ENCODE measurements at regions not wholly inside any gene's neighbourhood (a gene's known extent, or its start where the extent isn't known, plus 50 kb on each side); places are given as distances from the start of the nearest gene placed in this dataset.

DNA sequence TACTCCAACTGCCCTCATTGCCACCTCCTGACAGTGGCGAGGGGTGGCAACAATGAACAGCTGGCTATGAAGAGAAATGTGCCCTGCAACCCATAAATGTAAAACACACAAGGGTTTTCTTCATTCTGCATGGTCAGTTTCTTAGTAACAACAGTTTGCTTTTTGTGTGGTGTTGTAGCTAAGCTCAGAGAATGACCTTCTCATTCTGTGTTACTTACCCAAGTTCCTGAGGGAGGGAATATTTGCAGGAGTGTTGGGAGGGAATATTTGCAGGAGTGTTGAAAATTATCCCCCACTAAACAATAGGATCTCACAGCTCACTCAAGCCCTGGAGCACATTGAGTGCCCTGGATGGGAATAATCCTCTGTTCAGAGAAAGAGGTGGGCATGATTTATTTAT lies 456.4 kb upstream of the CDH4 start:
- no peak for DNase-seq (ENCODE audit: low read depth)
- TF ChIP-seq, protein P1, sequence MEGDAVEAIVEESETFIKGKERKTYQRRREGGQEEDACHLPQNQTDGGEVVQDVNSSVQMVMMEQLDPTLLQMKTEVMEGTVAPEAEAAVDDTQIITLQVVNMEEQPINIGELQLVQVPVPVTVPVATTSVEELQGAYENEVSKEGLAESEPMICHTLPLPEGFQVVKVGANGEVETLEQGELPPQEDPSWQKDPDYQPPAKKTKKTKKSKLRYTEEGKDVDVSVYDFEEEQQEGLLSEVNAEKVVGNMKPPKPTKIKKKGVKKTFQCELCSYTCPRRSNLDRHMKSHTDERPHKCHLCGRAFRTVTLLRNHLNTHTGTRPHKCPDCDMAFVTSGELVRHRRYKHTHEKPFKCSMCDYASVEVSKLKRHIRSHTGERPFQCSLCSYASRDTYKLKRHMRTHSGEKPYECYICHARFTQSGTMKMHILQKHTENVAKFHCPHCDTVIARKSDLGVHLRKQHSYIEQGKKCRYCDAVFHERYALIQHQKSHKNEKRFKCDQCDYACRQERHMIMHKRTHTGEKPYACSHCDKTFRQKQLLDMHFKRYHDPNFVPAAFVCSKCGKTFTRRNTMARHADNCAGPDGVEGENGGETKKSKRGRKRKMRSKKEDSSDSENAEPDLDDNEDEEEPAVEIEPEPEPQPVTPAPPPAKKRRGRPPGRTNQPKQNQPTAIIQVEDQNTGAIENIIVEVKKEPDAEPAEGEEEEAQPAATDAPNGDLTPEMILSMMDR (conservative IDR thresholded peaks at IDR 0.05; ENCODE audit: low read length), result no peak
- H3K4me3 ChIP-seq (ENCODE audit: low read length), result no peak overlapping the region

DNA sequence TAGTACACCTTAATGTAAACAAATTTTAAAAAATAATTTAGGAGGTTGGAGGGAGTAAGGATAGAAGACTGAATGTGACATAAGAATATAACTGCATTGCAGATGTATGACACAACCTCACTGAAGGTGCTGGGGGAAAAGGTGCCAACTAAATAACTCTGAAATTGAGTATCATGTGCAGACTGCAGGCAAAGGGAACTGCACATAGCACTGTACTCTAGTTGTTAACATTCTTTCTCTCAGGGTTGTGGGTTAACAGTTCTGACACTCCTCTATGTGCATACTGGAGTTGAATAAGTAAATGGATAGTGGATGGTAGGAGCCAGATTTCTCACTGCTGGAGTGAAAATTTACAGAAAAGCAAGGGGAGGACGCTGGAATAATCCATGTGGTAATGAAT lies 451.9 kb upstream of the CDH4 start:
- H3K4me3 ChIP-seq (ENCODE audit: low read length), result no peak overlapping the region
- TF ChIP-seq, protein P1 (conservative IDR thresholded peaks at IDR 0.05; ENCODE audit: low read length), result no peak
- DNase-seq (ENCODE audit: low read depth), result no peak

DNA sequence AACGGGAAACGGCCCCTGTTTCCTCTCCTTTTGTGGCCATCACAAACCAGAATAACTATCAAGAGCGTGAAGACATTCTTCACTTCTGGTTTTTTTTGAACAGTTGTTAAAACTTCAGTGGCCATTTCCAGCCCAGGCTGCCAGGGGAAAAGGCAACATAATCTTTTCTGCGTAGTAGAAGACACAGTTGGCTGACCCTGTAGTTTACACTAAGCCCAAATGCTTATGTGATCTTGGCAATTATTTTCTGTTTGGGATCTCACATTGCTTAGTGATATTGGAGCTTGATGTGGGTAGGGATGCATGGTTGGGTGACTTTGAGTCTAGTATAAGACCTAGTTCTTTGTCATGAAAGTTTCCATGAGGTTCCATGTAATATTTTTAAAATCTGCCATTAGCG lies 449.4 kb upstream of the CDH4 start:
- no peak for DNase-seq (ENCODE audit: low read depth)
- TF ChIP-seq, protein P1 (conservative IDR thresholded peaks at IDR 0.05; ENCODE audit: low read length), result no peak
- H3K4me3 ChIP-seq (ENCODE audit: low read length), result no peak overlapping the region

DNA sequence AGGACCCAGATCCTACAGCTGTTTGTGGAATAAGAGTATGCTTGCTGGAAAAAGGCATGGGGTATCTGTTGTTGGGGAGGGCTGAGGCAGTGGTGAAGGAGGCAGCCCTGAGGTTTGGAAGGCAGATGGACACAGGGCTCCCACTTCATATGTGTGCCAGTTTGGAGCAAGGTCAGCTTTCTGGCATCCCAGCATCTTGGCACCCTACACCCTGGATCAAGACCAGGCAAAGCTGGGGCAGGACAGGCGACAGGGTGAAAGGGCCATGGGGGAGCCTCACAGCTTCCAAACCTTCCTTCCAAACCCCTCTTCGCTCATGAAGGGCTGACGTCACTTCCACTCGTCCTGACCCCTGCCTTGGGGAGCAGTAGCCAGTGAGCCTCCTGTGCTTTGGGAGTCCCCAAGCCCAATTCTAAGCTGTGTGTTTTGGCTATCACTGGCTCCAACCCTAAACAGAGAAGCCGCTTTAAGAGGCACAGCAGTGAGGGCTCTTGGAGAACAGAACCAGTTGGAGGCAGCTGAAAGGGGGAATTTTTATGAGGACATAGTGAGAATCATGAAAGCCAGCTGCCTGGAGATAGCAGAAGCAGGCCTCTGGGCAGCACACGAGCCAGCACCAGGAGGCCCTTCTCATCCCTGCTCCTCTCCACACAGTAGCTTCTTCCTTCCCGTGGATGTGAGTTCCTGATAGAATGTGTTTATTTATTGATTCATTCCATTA lies 448.6 kb upstream of the CDH4 start:
- no peak for DNase-seq (ENCODE audit: low read depth)
- H3K4me3 ChIP-seq (ENCODE audit: low read length), result no peak overlapping the region
- TF ChIP-seq, protein P1 (conservative IDR thresholded peaks at IDR 0.05; ENCODE audit: low read length), result no peak

DNA sequence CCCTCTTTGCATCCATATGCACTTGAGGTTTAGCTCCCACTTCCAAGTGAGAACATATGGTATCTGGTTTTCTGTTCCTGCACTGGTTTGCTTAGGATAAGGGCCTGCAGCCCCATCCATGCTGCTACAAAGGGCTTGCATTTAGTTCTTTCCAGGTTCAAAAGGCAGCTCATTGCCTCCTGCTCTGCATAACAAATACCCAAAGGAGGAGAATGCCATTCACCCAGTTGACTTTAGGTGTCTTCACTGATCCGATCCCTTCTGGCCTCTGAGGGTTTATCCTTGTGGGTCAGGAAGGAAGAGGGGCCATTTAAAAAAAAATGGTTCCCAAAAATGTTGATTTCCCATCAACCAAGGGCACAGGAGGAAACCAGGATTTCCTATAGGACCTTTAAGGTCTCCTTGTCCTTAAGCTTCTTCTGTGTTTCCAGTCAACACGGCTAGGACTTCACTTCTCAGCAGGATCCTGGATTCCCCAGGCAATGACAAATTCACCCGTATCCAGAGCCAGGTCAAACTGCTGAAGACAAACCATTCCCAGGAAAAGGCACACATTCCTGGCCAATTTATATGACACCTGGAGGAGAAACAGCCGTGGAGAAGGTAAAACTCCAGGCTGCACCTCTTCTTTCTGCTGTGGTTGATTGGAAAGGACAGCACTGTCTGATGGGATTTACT lies 447.7 kb upstream of the CDH4 start:
- TF ChIP-seq, protein P1 (conservative IDR thresholded peaks at IDR 0.05; ENCODE audit: low read length), result no peak
- DNase-seq (ENCODE audit: low read depth), result no peak
- H3K4me3 ChIP-seq (ENCODE audit: low read length), result no peak overlapping the region

DNA sequence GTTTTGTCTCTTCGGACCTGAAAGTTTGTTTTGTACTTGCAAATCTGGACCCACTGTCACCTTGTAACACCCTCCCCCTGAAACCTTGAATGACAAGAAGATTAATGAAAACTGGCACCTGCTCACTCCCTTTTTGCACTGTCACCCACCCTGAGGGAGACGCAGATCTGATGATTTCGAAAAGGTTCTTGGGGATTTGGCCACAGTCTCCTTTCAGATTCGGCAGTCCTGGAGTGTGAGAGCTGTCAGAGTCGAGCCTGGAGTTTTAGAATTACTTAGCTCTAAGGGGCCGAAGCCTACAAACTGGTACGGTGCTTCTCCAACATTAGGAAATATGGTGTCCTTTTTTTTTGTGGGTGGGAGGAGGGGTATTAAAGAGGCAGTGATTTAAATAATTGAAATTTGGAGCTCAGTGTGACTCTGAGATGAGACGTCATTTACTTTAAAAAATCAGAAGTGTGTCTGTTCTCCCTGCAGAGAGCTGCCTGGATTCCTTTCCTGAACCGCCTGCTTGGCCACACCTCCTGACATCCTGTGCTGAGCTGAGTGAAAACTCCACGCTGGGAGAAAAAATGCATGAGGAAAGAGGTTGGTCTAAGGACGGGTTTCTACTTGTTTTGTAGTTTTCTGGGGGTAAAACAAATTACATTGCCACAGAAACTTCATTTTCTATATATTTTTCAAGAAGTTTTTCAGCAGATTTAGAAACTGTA lies 447.0 kb upstream of the CDH4 start:
- TF ChIP-seq, protein P1 (conservative IDR thresholded peaks at IDR 0.05; ENCODE audit: low read length), result no peak
- no peak for DNase-seq (ENCODE audit: low read depth)
- no peak overlapping the region for H3K4me3 ChIP-seq (ENCODE audit: low read length)

All from AG10803 (cell line).